ENCODE measurements at regions not wholly inside any gene's neighbourhood (a gene's known extent, or its start where the extent isn't known, plus 50 kb on each side); places are given as distances from the start of the nearest gene placed in this dataset.
A peak's percentile ranks its signal among the peaks of the same experiment; 100 is the strongest.

DNA sequence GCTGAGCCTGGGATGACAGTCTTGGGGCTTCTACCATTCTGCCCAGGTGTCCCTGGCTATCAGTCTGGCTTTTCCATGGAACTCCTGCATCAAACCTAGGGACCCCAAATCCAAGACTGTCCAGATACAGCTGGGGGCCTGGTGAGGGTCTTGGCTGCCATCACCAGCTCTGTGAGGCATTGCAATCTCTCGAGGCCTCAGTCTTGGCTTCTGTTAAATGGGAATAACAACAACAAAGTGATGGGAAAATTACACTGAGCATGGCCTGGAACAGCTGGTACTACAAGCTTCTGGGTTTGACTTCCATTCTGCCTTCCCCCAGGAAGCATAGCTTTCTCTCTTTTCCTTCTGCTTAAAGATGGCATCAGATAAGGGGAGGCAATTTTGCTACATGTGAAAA lies 50.0 kb upstream of the LCTL start:
- Mint-ChIP-seq H3K36me3 (no peaks in the 10 kb centered on the region), H3K4me3 (no peak overlapping the region), H3K27me3 (no peaks in the 10 kb centered on the region), H3K27ac (no peak overlapping the region), H3K4me1 (ENCODE audit: unreplicated experiment) (peaks cover 24% of the 10 kb centered on the region), H3K9me3 (no peaks in the 10 kb centered on the region)
- TF ChIP-seq, protein P1, sequence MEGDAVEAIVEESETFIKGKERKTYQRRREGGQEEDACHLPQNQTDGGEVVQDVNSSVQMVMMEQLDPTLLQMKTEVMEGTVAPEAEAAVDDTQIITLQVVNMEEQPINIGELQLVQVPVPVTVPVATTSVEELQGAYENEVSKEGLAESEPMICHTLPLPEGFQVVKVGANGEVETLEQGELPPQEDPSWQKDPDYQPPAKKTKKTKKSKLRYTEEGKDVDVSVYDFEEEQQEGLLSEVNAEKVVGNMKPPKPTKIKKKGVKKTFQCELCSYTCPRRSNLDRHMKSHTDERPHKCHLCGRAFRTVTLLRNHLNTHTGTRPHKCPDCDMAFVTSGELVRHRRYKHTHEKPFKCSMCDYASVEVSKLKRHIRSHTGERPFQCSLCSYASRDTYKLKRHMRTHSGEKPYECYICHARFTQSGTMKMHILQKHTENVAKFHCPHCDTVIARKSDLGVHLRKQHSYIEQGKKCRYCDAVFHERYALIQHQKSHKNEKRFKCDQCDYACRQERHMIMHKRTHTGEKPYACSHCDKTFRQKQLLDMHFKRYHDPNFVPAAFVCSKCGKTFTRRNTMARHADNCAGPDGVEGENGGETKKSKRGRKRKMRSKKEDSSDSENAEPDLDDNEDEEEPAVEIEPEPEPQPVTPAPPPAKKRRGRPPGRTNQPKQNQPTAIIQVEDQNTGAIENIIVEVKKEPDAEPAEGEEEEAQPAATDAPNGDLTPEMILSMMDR (conservative IDR thresholded peaks at IDR 0.05): no peak
- DNase-seq (ENCODE audit: extremely low spot score, unreplicated experiment): no peak

GRCh38 chr15:66617137-66618090 lies 51.6 kb upstream of the LCTL start:
- Mint-ChIP-seq H3K9me3 (no peaks in the 10 kb centered on the region), H3K4me3 (no peak overlapping the region), H3K27ac (no peak overlapping the region), H3K27me3 (peaks cover 5% of the 10 kb centered on the region), H3K36me3 (no peaks in the 10 kb centered on the region), H3K4me1 (ENCODE audit: unreplicated experiment) (peaks cover 30% of the 10 kb centered on the region)
- TF ChIP-seq, protein P1 (conservative IDR thresholded peaks at IDR 0.05): no peak
- no peak for DNase-seq (ENCODE audit: extremely low spot score, unreplicated experiment)

GRCh38 chr15:66619152-66619903 lies 53.5 kb upstream of the LCTL start:
- Mint-ChIP-seq H3K4me1 (ENCODE audit: unreplicated experiment) (peaks cover 37% of the 10 kb centered on the region), H3K27ac (no peak overlapping the region), H3K9me3 (no peaks in the 10 kb centered on the region), H3K27me3 (peaks cover 10% of the 10 kb centered on the region), H3K36me3 (no peaks in the 10 kb centered on the region), H3K4me3 (no peak overlapping the region)
- peak; percentile 84 for DNase-seq (ENCODE audit: extremely low spot score, unreplicated experiment)
- TF ChIP-seq, protein P1 (conservative IDR thresholded peaks at IDR 0.05): peak; percentile 91

- H3K36me3 Mint-ChIP-seq: no peaks in the 10 kb centered on the region
- peaks cover 10% of the 10 kb centered on the region for H3K27me3 Mint-ChIP-seq
- DNase-seq (ENCODE audit: extremely low spot score, unreplicated experiment): no peak
- H3K27ac Mint-ChIP-seq: no peak overlapping the region
- TF ChIP-seq, protein P1 (conservative IDR thresholded peaks at IDR 0.05): no peak
- no peaks in the 10 kb centered on the region for H3K9me3 Mint-ChIP-seq
- H3K4me1 Mint-ChIP-seq (ENCODE audit: unreplicated experiment): peaks cover 37% of the 10 kb centered on the region
- H3K4me3 Mint-ChIP-seq: no peak overlapping the region
Measured at GRCh38 chr15:66620341-66620740, 54.5 kb upstream of the LCTL start.

DNA sequence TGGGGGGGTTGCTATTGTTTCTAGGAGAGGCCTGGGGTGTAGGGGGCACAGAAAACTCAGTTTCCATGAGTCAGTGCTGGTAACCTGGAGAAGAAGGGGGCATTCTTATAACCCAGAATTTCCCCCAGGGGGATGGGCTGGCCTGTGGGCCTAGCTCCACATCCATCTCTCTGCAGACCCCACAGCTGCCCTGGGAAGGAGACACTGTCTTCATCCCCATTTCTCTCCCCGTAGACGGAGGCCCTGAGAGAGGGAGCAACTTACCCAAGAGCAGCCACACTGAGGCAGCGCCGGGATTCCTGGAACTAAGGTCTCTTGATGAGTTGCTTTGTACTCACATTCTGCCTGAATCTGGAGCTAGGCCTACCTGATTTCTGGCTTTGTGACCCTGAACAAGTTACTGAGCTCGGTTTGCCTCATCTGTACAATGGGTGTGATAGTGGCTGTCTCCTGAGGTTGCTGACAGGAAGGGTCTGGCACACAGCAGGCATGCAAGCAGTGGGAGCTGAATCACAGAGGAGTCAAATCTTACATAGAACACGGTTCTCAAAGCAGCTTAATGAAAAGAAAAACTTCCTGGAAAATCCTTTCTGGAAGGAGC lies 55.0 kb upstream of the LCTL start:
- peaks cover 10% of the 10 kb centered on the region for H3K27me3 Mint-ChIP-seq
- DNase-seq (ENCODE audit: extremely low spot score, unreplicated experiment): no peak
- no peaks in the 10 kb centered on the region for H3K9me3 Mint-ChIP-seq
- TF ChIP-seq, protein P1 (conservative IDR thresholded peaks at IDR 0.05): no peak
- peaks cover 37% of the 10 kb centered on the region for H3K4me1 Mint-ChIP-seq (ENCODE audit: unreplicated experiment)
- H3K27ac Mint-ChIP-seq: peak overlapping the region; percentile 70
- no peaks in the 10 kb centered on the region for H3K36me3 Mint-ChIP-seq
- peak overlapping the region; percentile 21 for H3K4me3 Mint-ChIP-seq

Data from type B pancreatic cell (in vitro differentiated cells).